HL-60 (cell line): ENCODE measurements at regions not wholly inside any gene's neighbourhood (a gene's known extent, or its start where the extent isn't known, plus 50 kb on each side); places are given as distances from the start of the nearest gene placed in this dataset.

Experiments used
- DNase-seq, 2 experiments: peaks; one replicate each; pipeline ENCODE4 v3.0.0-alpha.2; 2010 to 2020; ENCODE audit warnings: low read depth in 1 of 2, low spot score in 1 of 2
- H3K27ac ChIP-seq: fragments of 250-450 bp; sonication (Bioruptor Pico); replicated peaks from 2 replicates; pipeline ENCODE4 v1.5.1; 2020; ENCODE audit warnings: mild to moderate bottlenecking, moderate library complexity
- H3K27me3 ChIP-seq: fragments of 250-450 bp; sonication (Bioruptor Pico); 2 replicates; pipeline ENCODE4 v1.5.1; 2021; ENCODE audit warnings: mild to moderate bottlenecking, moderate library complexity; ENCODE audit not compliant: insufficient read depth, poor library complexity, severe bottlenecking
- H3K4me3 ChIP-seq: replicated peaks from 2 replicates; pipeline ENCODE4 v1.5.1; 2011; ENCODE audit warnings: mild to moderate bottlenecking, control low read depth, low read length; ENCODE audit not compliant: insufficient read depth
- GABPA ChIP-seq: IDR thresholded peaks from 2 replicates; pipeline ENCODE4 v1.6.1; 2012; ENCODE audit warnings: low read depth
- POLR2AphosphoS5 ChIP-seq: IDR thresholded peaks from 2 replicates; pipeline ENCODE4 v1.6.1; 2012; ENCODE audit warnings: low read depth
- SPI1 ChIP-seq: IDR thresholded peaks from 2 replicates; pipeline ENCODE4 v1.6.1; 2012; ENCODE audit warnings: low read depth, mild to moderate bottlenecking, borderline replicate concordance
- TF ChIP-seq, protein P1 (sequence below): IDR thresholded peaks from one replicate; pipeline ENCODE4 v1.5.1; 2011; ENCODE audit warnings: low read length, control low read depth, inconsistent platforms; ENCODE audit not compliant: insufficient read depth
- TF ChIP-seq, protein P2 (sequence below): IDR thresholded peaks from 2 replicates; pipeline ENCODE4 v1.6.1; 2012; ENCODE audit warnings: low read depth; ENCODE audit not compliant: insufficient replicate concordance

DNA sequence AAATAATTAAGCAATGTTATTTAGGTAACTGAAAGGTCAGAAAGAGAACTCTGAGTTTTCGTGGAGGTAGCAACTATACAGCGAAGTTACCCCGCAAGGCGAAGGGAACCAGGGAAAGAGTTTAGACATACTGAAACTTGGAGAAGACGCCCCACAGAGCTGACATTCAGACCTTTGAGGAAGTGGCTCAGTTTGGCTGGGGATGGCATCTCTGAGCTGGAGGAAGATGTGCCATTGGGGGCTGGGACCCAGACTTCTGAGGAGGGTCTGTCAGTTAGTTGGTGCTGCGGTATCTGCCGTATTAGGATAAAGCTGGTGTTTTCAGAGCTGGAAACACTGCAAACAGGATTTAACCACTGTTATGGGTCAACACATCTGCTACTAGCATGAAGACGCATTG, 156.6 kb downstream of the ANKRD50 start:
- no peak for DNase-seq
- TF ChIP-seq, protein P1, sequence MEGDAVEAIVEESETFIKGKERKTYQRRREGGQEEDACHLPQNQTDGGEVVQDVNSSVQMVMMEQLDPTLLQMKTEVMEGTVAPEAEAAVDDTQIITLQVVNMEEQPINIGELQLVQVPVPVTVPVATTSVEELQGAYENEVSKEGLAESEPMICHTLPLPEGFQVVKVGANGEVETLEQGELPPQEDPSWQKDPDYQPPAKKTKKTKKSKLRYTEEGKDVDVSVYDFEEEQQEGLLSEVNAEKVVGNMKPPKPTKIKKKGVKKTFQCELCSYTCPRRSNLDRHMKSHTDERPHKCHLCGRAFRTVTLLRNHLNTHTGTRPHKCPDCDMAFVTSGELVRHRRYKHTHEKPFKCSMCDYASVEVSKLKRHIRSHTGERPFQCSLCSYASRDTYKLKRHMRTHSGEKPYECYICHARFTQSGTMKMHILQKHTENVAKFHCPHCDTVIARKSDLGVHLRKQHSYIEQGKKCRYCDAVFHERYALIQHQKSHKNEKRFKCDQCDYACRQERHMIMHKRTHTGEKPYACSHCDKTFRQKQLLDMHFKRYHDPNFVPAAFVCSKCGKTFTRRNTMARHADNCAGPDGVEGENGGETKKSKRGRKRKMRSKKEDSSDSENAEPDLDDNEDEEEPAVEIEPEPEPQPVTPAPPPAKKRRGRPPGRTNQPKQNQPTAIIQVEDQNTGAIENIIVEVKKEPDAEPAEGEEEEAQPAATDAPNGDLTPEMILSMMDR: no peak
- TF ChIP-seq SPI1: no peak
- no peak for TF ChIP-seq POLR2AphosphoS5
- TF ChIP-seq, protein P2, sequence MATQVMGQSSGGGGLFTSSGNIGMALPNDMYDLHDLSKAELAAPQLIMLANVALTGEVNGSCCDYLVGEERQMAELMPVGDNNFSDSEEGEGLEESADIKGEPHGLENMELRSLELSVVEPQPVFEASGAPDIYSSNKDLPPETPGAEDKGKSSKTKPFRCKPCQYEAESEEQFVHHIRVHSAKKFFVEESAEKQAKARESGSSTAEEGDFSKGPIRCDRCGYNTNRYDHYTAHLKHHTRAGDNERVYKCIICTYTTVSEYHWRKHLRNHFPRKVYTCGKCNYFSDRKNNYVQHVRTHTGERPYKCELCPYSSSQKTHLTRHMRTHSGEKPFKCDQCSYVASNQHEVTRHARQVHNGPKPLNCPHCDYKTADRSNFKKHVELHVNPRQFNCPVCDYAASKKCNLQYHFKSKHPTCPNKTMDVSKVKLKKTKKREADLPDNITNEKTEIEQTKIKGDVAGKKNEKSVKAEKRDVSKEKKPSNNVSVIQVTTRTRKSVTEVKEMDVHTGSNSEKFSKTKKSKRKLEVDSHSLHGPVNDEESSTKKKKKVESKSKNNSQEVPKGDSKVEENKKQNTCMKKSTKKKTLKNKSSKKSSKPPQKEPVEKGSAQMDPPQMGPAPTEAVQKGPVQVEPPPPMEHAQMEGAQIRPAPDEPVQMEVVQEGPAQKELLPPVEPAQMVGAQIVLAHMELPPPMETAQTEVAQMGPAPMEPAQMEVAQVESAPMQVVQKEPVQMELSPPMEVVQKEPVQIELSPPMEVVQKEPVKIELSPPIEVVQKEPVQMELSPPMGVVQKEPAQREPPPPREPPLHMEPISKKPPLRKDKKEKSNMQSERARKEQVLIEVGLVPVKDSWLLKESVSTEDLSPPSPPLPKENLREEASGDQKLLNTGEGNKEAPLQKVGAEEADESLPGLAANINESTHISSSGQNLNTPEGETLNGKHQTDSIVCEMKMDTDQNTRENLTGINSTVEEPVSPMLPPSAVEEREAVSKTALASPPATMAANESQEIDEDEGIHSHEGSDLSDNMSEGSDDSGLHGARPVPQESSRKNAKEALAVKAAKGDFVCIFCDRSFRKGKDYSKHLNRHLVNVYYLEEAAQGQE: no peak
- TF ChIP-seq GABPA: no peak
- no peak overlapping the region for H3K27ac ChIP-seq
- H3K27me3 ChIP-seq: no peaks in the 10 kb centered on the region
- H3K4me3 ChIP-seq: no peak overlapping the region

DNA sequence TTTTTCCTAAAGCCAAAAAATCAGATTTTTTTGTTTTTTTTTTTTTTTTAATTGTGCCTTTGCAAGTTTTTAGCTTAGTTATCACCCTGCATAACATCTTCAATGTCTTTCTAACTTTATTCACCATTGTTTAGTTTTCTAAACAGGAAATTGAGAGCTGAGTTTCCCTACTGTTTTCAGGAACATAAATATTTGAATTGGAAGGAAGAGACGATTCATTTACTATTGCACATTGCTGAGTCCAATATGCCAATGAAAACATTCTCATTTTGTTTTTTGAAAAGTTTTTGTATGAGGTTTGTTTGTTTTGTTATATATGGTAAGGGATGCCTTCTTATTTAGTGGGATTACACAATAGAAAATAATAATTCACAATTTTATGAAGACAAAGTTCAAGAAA, 148.4 kb downstream of the ANKRD50 start:
- no peak for DNase-seq
- no peaks in the 10 kb centered on the region for H3K27me3 ChIP-seq
- H3K4me3 ChIP-seq: no peak overlapping the region
- no peak for TF ChIP-seq SPI1
- TF ChIP-seq, protein P1: no peak
- no peak for TF ChIP-seq GABPA
- no peak for TF ChIP-seq POLR2AphosphoS5
- TF ChIP-seq, protein P2: no peak
- H3K27ac ChIP-seq: no peak overlapping the region

DNA sequence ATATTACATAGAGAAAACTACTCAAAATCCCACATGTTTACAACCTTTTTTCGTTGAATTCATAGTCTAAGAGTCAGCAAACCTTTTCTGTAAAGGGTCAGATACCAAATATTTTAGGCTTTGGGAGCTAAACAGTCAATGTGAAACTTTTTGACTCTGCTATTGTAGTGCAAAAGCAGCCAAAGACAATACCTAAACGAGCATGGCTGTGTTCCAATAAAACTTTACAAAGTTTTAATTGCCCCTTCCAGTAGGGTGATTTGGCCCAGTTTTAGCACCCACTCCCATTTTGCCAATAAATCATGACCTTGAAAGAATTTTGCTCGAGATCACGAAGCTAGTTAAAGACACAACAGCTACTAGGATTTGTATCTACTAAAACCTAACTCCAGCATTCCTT, 147.2 kb downstream of the ANKRD50 start:
- Histone ChIP-seq H3K27ac (no peak overlapping the region), H3K4me3 (no peak overlapping the region), H3K27me3 (no peaks in the 10 kb centered on the region)
- DNase-seq: no peak
- TF ChIP-seq GABPA: no peak
- TF ChIP-seq POLR2AphosphoS5: no peak
- TF ChIP-seq, protein P2: no peak
- TF ChIP-seq SPI1: no peak
- TF ChIP-seq, protein P1: no peak
